ENCODE measurements at regions not wholly inside any gene's neighbourhood (a gene's known extent, or its start where the extent isn't known, plus 50 kb on each side); places are given as distances from the start of the nearest gene placed in this dataset.
"Not testable (repeated sequence)": the region's sequence is repeated elsewhere in the genome, so short reads cannot be mapped to it uniquely, and the experiment has no call there.

GRCh38 chr17:11150906-11151511, 90.0 kb upstream of the SHISA6 start:
- not testable (repeated sequence) for TF ChIP-seq CTCF (conservative IDR thresholded peaks at IDR 0.05 in 1 of 2, IDR thresholded peaks at IDR 0.05 in 1 of 2; ENCODE audit: extremely low read depth in 1 of 2, insufficient read depth in 1 of 2, low read depth in 1 of 2, low read length in 2 of 2); EZH2 (IDR thresholded peaks at IDR 0.05; ENCODE audit: borderline replicate concordance, low read length)

Measured in mammary epithelial cell (primary cell).